T-helper 2 cell treated with Interferon-gamma antibody and Interleukin-4, amounts not matched to agents 100 ng/mL and 5 ng/mL, for 36 hours (primary cell): ENCODE measurements at regions not wholly inside any gene's neighbourhood (a gene's known extent, or its start where the extent isn't known, plus 50 kb on each side); places are given as distances from the start of the nearest gene placed in this dataset.
"Not testable (repeated sequence)": the region's sequence is repeated elsewhere in the genome, so short reads cannot be mapped to it uniquely, and the experiment has no call there.

Experiments
- intact Hi-C: fragments of 100-400 bp; cut with micrococcal nuclease; formaldehyde crosslinking; loops from one replicate; pipeline ENCODE4 v1.15.1; 2023

DNA sequence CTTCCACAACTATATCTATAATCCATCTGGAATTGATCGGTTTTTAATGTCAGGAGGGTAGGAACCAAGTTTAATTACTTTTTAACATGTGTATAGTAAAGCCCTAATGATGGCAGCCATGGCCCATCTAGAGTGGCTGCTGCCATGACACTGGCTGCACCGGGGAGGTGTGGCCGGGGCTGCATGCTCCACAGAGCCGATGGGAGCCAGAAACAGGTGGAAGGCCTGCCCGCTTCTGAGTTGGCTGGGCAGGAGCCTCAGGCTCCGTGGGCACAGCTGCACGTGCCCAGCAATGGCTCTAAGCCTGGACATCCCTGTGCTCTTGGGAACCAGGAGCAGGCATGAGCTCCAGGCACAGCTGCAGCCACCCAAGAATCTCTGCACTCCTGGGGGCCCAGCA lies 73.0 kb downstream of the GBP6 start:
- intact Hi-C loops = no loop called here

- intact Hi-C loops = not testable (repeated sequence)
These were observed 74.4 kb downstream of the GBP6 start for GRCh38 chr1:89438301-89438700.

- intact Hi-C loops = no loop called here
These were observed 77.1 kb downstream of the GBP6 start for GRCh38 chr1:89440911-89441310.

DNA sequence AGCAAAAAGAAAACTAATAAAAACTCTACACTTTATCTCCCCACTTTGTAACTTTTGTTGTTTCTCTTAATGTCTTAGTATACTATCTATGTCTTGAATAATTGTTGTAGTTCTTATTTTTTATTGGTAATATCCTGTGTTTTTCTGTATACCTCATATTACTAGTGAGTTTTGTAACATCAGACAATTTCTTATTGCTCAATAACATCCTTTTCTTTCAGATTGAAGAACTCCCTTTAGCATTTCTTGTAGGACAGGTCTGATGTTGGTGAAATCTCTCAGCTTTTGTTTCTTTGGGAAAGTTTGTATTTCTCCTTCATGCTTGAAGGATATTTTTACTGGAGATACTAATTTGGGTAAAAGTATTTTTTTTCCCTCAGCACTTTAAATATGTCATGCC lies 79.8 kb upstream of the LRRC8B start:
- intact Hi-C loops = no loop called here

DNA sequence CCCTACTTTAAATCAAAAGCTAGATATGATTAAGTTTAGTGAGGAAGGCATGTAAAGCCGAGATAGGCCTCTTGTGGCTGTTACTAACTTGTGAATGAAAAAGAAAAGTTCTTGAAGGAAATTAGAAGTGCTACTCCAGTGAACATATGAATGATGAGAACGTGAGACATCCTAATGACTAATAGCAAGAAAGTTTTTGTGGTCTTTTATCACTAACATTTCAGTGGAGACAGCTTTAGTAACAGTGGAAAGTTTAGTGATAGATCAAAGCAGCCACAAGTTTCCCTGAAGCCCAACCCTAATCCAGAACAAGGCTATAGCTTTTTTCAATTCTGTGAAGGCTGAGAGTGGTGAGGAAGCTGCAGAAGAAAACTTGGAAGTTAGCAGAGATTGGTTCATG lies 73.6 kb upstream of the LRRC8B start:
- intact Hi-C loops = loop anchor here (1.0 to 10.0 kb wide), 6 partner anchors 88 to 453 kb away; partner anchors contain the start of genes GBP1, GBP4 and GBP5

GRCh38 chr1:89453123-89453972 lies 71.3 kb upstream of the LRRC8B start:
- intact Hi-C loops = loop anchor here (10.0 kb wide), 2 partner anchors 179 to 259 kb away; partner anchors contain the start of genes GBP4 and GBP5

DNA sequence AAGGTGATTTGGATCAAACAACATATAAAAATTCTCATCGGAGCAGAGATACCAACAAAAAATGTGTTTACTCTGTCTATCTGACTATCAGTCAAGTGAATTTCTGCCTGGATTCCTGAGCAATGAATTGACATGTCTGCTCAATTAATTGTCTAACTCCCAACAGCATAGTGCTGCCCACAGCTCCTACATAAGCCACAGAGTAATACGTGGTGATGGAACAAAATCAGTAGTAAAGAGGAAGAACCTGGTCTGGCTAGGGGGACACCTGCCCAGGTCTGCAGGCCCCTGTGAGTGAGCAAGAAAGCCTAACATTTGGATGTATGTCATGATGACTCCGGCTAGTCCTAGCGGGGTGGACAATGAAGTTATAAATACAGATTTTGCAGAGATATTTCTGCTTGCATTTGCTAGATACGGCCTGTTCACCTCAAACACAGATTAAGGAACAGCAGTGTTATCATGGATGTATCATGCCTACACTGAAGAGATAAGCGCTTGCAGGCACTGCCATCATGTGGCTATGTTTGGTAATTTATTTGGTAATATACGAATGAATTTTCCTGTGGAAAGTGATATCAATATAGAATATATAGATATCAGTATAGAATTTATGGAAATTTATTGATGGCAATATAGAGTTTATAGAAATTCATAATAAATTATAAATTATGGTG lies 69.6 kb upstream of the LRRC8B start:
- intact Hi-C loops = loop anchor here (1.0 to 10.0 kb wide), 4 partner anchors 180 to 457 kb away; partner anchors contain the start of genes GBP4 and GBP5

DNA sequence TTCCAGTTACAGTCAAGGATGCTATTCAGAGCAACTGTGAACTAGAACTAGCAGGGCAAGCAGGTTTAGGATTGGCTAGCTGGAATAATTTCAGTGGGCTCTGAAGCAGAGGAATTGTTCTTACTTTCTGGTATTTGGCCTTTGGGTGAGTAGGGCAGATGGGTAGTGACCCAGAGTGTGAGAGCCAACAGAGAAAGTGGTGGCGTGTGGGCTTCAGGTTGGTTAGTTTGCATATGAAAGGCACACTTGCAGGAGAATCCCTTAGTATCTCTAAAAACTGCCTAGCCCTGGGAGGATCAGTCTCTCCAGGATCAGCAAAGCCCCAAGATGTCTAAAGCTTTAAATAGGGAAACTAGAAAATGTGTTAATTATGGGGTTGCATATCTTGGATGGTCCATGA lies 67.6 kb upstream of the LRRC8B start:
- intact Hi-C loops = loop anchor here (10.0 kb wide), 2 partner anchors 182 to 262 kb away; partner anchors contain the start of genes GBP4 and GBP5

DNA sequence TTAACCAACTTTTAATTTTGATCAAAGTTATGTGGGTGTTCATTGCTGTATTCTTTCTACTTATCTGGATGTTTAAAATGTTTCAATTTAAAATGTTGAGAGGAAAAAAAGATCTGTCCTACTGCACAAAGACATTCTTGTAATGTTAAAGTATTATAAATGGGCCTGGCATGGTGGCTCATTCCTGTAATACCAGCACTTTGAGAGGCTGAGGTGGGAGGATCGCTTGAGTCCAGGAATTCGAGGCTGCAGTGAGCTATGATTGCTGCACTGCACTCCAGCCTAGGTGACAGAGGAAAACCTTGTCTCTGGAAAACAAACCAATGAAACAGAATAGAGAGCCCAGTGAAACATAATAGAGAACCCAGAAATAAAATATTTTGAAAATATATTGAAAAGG lies 65.5 kb upstream of the LRRC8B start:
- intact Hi-C loops = loop anchor here (10.0 kb wide), 2 partner anchors 184 to 264 kb away; partner anchors contain the start of genes GBP4 and GBP5

GRCh38 chr1:89460325-89460724 lies 64.3 kb upstream of the LRRC8B start:
- intact Hi-C loops = no loop called here

- intact Hi-C loops = no loop called here
These were observed 62.4 kb upstream of the LRRC8B start for GRCh38 chr1:89462250-89462649.

DNA sequence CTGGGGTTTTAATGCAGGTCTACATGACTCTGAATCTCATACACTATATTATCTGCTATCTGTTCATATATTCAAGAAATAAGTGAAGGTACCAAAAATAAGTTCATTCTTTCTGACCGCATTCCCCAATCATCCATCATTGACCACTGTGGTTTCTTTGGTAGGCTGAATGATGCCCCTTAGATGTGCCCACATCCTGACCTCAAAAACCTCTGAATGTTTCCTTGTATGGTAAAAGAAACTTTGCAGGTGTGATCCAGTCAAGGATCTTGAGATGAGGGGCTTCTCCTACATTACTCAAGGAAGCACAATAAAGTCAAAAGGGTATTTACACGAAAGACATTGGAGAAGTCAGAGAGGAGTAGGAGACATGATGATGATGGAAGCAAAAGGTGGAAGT lies 60.6 kb upstream of the LRRC8B start:
- intact Hi-C loops = no loop called here

- intact Hi-C loops = no loop called here
These were observed 59.4 kb upstream of the LRRC8B start for GRCh38 chr1:89465201-89465600.

GRCh38 chr1:89466307-89466930 lies 58.2 kb upstream of the LRRC8B start:
- intact Hi-C loops = no loop called here

- intact Hi-C loops = no loop called here
These were observed 52.4 kb upstream of the LRRC8B start for GRCh38 chr1:89472253-89472652.

DNA sequence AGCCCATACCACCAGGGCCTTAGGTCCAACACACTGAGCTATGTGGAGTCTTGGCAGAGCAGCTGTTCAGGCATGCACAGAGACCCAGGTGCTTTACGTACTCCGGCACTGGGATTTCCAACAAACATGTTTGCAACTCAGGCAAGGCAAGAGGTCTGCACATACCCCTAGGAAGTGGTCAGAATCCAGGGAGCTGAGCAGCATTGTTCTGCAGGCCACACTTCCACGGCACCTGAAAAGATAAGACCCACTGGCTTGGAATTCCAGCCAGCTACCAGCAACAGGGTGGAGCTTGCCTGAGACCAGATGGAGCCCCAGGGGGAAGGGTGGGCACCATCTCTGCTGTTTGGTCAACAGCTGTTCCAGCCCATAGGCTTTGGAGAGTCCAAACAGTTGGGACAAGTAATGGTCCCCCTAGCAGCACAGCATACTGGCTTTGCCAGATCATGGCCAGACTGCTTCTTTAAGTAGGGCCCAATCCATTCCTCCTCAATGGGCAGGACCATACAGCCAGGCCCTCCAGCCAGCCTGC lies 51.7 kb upstream of the LRRC8B start:
- intact Hi-C loops = no loop called here
